Prostate gland (tissue), 2 donors: ENCODE measurements at regions not wholly inside any gene's neighbourhood (a gene's known extent, or its start where the extent isn't known, plus 50 kb on each side); places are given as distances from the start of the nearest gene placed in this dataset.

Experiments
- DNase-seq: peaks from one replicate; pipeline ENCODE4 v3.0.0-alpha.2; 2019; ENCODE audit warnings: low spot score
- H3K27ac ChIP-seq, 2 donors: fragments of 200-600 bp; sonication (generic); 2 replicates each; pipeline ENCODE4 v1.5.1; 2017 to 2019
- H3K27me3 ChIP-seq: fragments of 200-600 bp; sonication (generic); replicated peaks from 2 replicates; pipeline ENCODE4 v1.5.1; 2019; ENCODE audit not compliant: insufficient read depth
- H3K36me3 ChIP-seq, 2 donors: fragments of 200-600 bp; sonication (generic); 1 replicate in 1 of 2; 2 replicates in 1 of 2; pipeline versions ENCODE4 v1.5.1 to v1.8.1; 2017 to 2019
- H3K4me1 ChIP-seq: fragments of 200-600 bp; sonication (generic); replicated peaks from 2 replicates; pipeline ENCODE4 v1.5.1; 2019
- H3K4me3 ChIP-seq, 2 donors: fragments of 200-600 bp; sonication (generic); 2 replicates each; pipeline ENCODE4 v1.5.1; 2017 to 2019
- H3K9me3 ChIP-seq: fragments of 200-600 bp; sonication (generic); 2 replicates; pipeline ENCODE4 v1.5.1; 2017
- CTCF ChIP-seq, 4 experiments: fragments of 200-600 bp in 2 of 4; fragments of 450-650 bp in 2 of 4; sonication (generic) in 2 of 4; IDR thresholded peaks; 1 replicate in 3 of 4; 2 replicates in 1 of 4; pipeline ENCODE4 v1.5.1; 2016 to 2019; ENCODE audit warnings: antibody characterized with exemption in 4 of 4, mild to moderate bottlenecking in 2 of 4, moderate library complexity in 2 of 4
- POLR2A ChIP-seq: fragments of 450-650 bp; IDR thresholded peaks from one replicate; pipeline ENCODE4 v1.6.1; 2016; ENCODE audit warnings: antibody characterized with exemption, mild to moderate bottlenecking
- POLR2AphosphoS5 ChIP-seq: sonication (generic); formaldehyde crosslinking; IDR thresholded peaks from one replicate; pipeline ENCODE4 v1.6.1; 2017; ENCODE audit warnings: antibody characterized with exemption
- WGBS: methylation state at CpG from one replicate; pipeline ENCODE4 v1.1.5; 2018; 5-methylcytosine and 5-hydroxymethylcytosine counted together
- intact Hi-C: fragments of 100-400 bp; cut with DNase I; formaldehyde crosslinking; loops from one replicate; pipeline ENCODE4 v1.14.2; 2022

GRCh38 chr7:12741951-12742575, 54.6 kb downstream of the ARL4A start:
- no peak overlapping the region for H3K4me3 ChIP-seq
- WGBS: 38% methylated on average over 1 of the region's 1 CpG
- DNase-seq: no peak
- H3K27ac ChIP-seq: no peak overlapping the region
- H3K4me1 ChIP-seq: no peaks in the 10 kb centered on the region
- no peaks in the 10 kb centered on the region for H3K9me3 ChIP-seq
- no peak for TF ChIP-seq POLR2A
- no peak for TF ChIP-seq CTCF (IDR thresholded peaks at IDR 0.05)
- TF ChIP-seq POLR2AphosphoS5: no peak
- intact Hi-C loops: no loop called here
- no peaks in the 10 kb centered on the region for H3K36me3 ChIP-seq
- H3K27me3 ChIP-seq: no peaks in the 10 kb centered on the region

- TF ChIP-seq CTCF (IDR thresholded peaks at IDR 0.05): no peak
- TF ChIP-seq POLR2AphosphoS5: no peak
- TF ChIP-seq POLR2A: no peak
- WGBS: 28% methylated on average over 1 of the region's 1 CpG
- Histone ChIP-seq H3K4me1 (no peaks in the 10 kb centered on the region), H3K27ac (no peak overlapping the region), H3K27me3 (no peaks in the 10 kb centered on the region), H3K9me3 (no peaks in the 10 kb centered on the region), H3K4me3 (no peak overlapping the region), H3K36me3 (no peaks in the 10 kb centered on the region)
- intact Hi-C loops: no loop called here
- DNase-seq: no peak
Observed at GRCh38 chr7:12746211-12746610, 58.8 kb downstream of the ARL4A start.

- no peak for DNase-seq
- TF ChIP-seq POLR2A: no peak
- WGBS: 93% methylated on average over 10 of the region's 10 CpGs
Observed at GRCh38 chr7:12747687-12748306, 60.4 kb downstream of the ARL4A start.

GRCh38 chr7:12749069-12749468, 61.6 kb downstream of the ARL4A start:
- Histone ChIP-seq H3K4me1 (no peaks in the 10 kb centered on the region), H3K27me3 (no peaks in the 10 kb centered on the region), H3K9me3 (no peaks in the 10 kb centered on the region), H3K4me3 (no peak overlapping the region), H3K27ac (no peak overlapping the region), H3K36me3 (no peaks in the 10 kb centered on the region)
- WGBS: 85% methylated on average over 3 of the region's 3 CpGs
- intact Hi-C loops: no loop called here
- TF ChIP-seq POLR2A: no peak
- no peak for TF ChIP-seq POLR2AphosphoS5
- TF ChIP-seq CTCF (IDR thresholded peaks at IDR 0.05): no peak
- no peak for DNase-seq

More at GRCh38 chr7:12747687-12748306, 60.4 kb downstream of the ARL4A start:
- intact Hi-C loops: no loop called here
- Histone ChIP-seq H3K36me3 (no peaks in the 10 kb centered on the region), H3K27me3 (no peaks in the 10 kb centered on the region), H3K27ac (no peak overlapping the region), H3K4me1 (no peaks in the 10 kb centered on the region), H3K4me3 (no peak overlapping the region), H3K9me3 (no peaks in the 10 kb centered on the region)

- no peaks in the 10 kb centered on the region for H3K9me3 ChIP-seq
- 97% methylated on average over 2 of the region's 2 CpGs for WGBS
- H3K4me1 ChIP-seq: no peaks in the 10 kb centered on the region
- no peak for DNase-seq
- H3K27me3 ChIP-seq: no peaks in the 10 kb centered on the region
- H3K4me3 ChIP-seq: no peak overlapping the region
- H3K27ac ChIP-seq: no peak overlapping the region
- H3K36me3 ChIP-seq: no peaks in the 10 kb centered on the region
- intact Hi-C loops: no loop called here
- TF ChIP-seq CTCF (IDR thresholded peaks at IDR 0.05) (no peak), POLR2AphosphoS5 (no peak), POLR2A (no peak)
Observed at GRCh38 chr7:12749746-12750145, 62.3 kb downstream of the ARL4A start.
